Esophagus squamous epithelium (tissue), 5 donors: ENCODE measurements at regions not wholly inside any gene's neighbourhood (a gene's known extent, or its start where the extent isn't known, plus 50 kb on each side); places are given as distances from the start of the nearest gene placed in this dataset.

Source experiments
- DNase-seq: peaks from one replicate; lab custom pipeline; 2025; lab: John Stamatoyannopoulos, UW
- H3K27ac ChIP-seq, 4 donors: fragments of 200-600 bp; sonication (generic); one replicate each; pipeline ENCODE4 v1.5.1; 2016 to 2019; ENCODE audit warnings: mild to moderate bottlenecking in 1 of 4
- H3K27me3 ChIP-seq, 4 donors: fragments of 200-600 bp; sonication (generic); 1 replicate in 3 of 4; 2 replicates in 1 of 4; pipeline versions ENCODE4 v1.5.1 to v1.6.0; 2017 to 2021; ENCODE audit warnings: antibody characterized with exemption in 1 of 4
- H3K36me3 ChIP-seq, 3 donors: fragments of 200-600 bp; sonication (generic); one replicate each; pipeline ENCODE4 v1.5.1; 2016 to 2019
- H3K4me1 ChIP-seq, 3 donors: fragments of 200-600 bp; sonication (generic); one replicate each; pipeline ENCODE4 v1.5.1; 2017 to 2019
- H3K4me3 ChIP-seq, 4 donors: fragments of 200-600 bp; sonication (generic); 1 replicate in 3 of 4; 2 replicates in 1 of 4; pipeline ENCODE4 v1.5.1; 2016 to 2019; ENCODE audit warnings: mild to moderate bottlenecking in 2 of 4, moderate library complexity in 1 of 4
- H3K9me3 ChIP-seq, 3 donors: fragments of 200-600 bp; sonication (generic); one replicate each; pipeline ENCODE4 v1.5.1; 2016 to 2019
- CTCF ChIP-seq, 6 experiments: fragments of 450-650 bp in 4 of 6; fragments of 200-600 bp in 2 of 6; sonication (generic) in 2 of 6; IDR thresholded peaks; one replicate each; pipeline ENCODE4 v1.5.1; 2016 to 2019; ENCODE audit warnings: antibody characterized with exemption in 6 of 6, mild to moderate bottlenecking in 4 of 6, moderate library complexity in 4 of 6
- POLR2A ChIP-seq, 4 donors: fragments of 450-650 bp; IDR thresholded peaks; one replicate each; pipeline ENCODE4 v1.6.1; 2017; ENCODE audit warnings: antibody characterized with exemption in 4 of 4, mild to moderate bottlenecking in 4 of 4, moderate library complexity in 3 of 4
- WGBS, 2 donors: methylation state at CpG; one replicate each; pipeline ENCODE4 v1.1.5; 2018; 5-methylcytosine and 5-hydroxymethylcytosine counted together
- intact Hi-C: fragments of 100-400 bp; cut with DNase I; formaldehyde crosslinking; loops from one replicate; pipeline ENCODE4 v1.15.0; 2022
- donor health status: DM: yes; HTN: yes; CAD: no.

GRCh38 chr9:135183528-135184180 is 96.2 kb downstream of the OLFM1 start:
- intact Hi-C loops: no loop called here

GRCh38 chr9:135184181-135185053 is 96.9 kb downstream of the OLFM1 start:
- no peaks in the 10 kb centered on the region for H3K9me3 ChIP-seq
- peaks cover 0 to 19% (median 0%) of the 10 kb centered on the region in 3 donors for H3K4me1 ChIP-seq
- H3K27ac ChIP-seq: no peak overlapping the region
- intact Hi-C loops: no loop called here
- no peak for DNase-seq
- no peak for TF ChIP-seq POLR2A (IDR thresholded peaks at IDR 0.05)
- TF ChIP-seq CTCF (IDR thresholded peaks at IDR 0.05): no peak
- no peak overlapping the region for H3K4me3 ChIP-seq
- peaks cover 0 to 74% (median 0%) of the 10 kb centered on the region in 4 donors for H3K27me3 ChIP-seq
- no peaks in the 10 kb centered on the region for H3K36me3 ChIP-seq
- WGBS, 2 donors: 31 to 40% methylated on average over 17 to 18 of the region's 37 CpGs

More at GRCh38 chr9:135183528-135184180, 96.2 kb downstream of the OLFM1 start:
- Histone ChIP-seq H3K4me3 (no peak overlapping the region), H3K27me3 (peaks cover 0 to 78% (median 0%) of the 10 kb centered on the region in 4 donors), H3K4me1 (peaks cover 0 to 19% (median 0%) of the 10 kb centered on the region in 3 donors), H3K36me3 (no peaks in the 10 kb centered on the region), H3K9me3 (no peaks in the 10 kb centered on the region), H3K27ac (no peak overlapping the region)
- TF ChIP-seq CTCF (IDR thresholded peaks at IDR 0.05) (no peak), POLR2A (IDR thresholded peaks at IDR 0.05) (no peak)
- 36 to 41% methylated on average over 8 to 11 of the region's 12 CpGs for WGBS, 2 donors
- DNase-seq: no peak

GRCh38 chr9:135185060-135185459 is 97.6 kb downstream of the OLFM1 start:
- H3K9me3 ChIP-seq: no peaks in the 10 kb centered on the region
- WGBS, 2 donors: 100% methylated on average over 3 of the region's 21 CpGs; no CpG with 5 or more reads in 1 of the 2 donors
- H3K27me3 ChIP-seq: peaks cover 0 to 80% (median 0%) of the 10 kb centered on the region in 4 donors
- DNase-seq: no peak
- TF ChIP-seq POLR2A (IDR thresholded peaks at IDR 0.05) (no peak), CTCF (IDR thresholded peaks at IDR 0.05) (no peak)
- H3K36me3 ChIP-seq: no peaks in the 10 kb centered on the region
- H3K27ac ChIP-seq: no peak overlapping the region
- no peak overlapping the region for H3K4me3 ChIP-seq
- peaks cover 0 to 19% (median 0%) of the 10 kb centered on the region in 3 donors for H3K4me1 ChIP-seq
- intact Hi-C loops: no loop called here

GRCh38 chr9:135186248-135187164 is 99.0 kb downstream of the OLFM1 start:
- Histone ChIP-seq H3K4me1 (peaks cover 0 to 19% (median 0%) of the 10 kb centered on the region in 3 donors), H3K36me3 (no peaks in the 10 kb centered on the region), H3K9me3 (no peaks in the 10 kb centered on the region), H3K27ac (no peak overlapping the region), H3K4me3 (no peak overlapping the region), H3K27me3 (peaks cover 0 to 80% (median 0%) of the 10 kb centered on the region in 4 donors)
- no peak for TF ChIP-seq POLR2A (IDR thresholded peaks at IDR 0.05)
- TF ChIP-seq CTCF (IDR thresholded peaks at IDR 0.05): no peak
- WGBS, 2 donors: 26 to 35% methylated on average over 11 to 15 of the region's 25 CpGs
- DNase-seq: no peak
- intact Hi-C loops: no loop called here
